H54 (cell line): ENCODE measurements at regions not wholly inside any gene's neighbourhood (a gene's known extent, or its start where the extent isn't known, plus 50 kb on each side); places are given as distances from the start of the nearest gene placed in this dataset.
"Not testable (repeated sequence)": the region's sequence is repeated elsewhere in the genome, so short reads cannot be mapped to it uniquely, and the experiment has no call there.

Experiments used
- DNase-seq: peaks from one replicate; pipeline ENCODE4 v3.0.0; 2011; ENCODE audit warnings: low spot score, mixed read lengths; ENCODE audit not compliant: insufficient read length
- FAIRE-seq: peaks from 3 replicates; lab custom pipeline; 2011; peaks lifted over from hg19 to GRCh38; lab: Jason Lieb, UNC
- POLR2A ChIP-seq: IDR thresholded peaks from 2 replicates; pipeline ENCODE4 v1.6.1; 2011; ENCODE audit warnings: low read depth, mild to moderate bottlenecking, low read length

GRCh38 chr12:78269620-78270019 is 438.9 kb downstream of the NAV3 start:
- no peak for DNase-seq
- FAIRE-seq, result no peak
- TF ChIP-seq POLR2A, result no peak

DNA sequence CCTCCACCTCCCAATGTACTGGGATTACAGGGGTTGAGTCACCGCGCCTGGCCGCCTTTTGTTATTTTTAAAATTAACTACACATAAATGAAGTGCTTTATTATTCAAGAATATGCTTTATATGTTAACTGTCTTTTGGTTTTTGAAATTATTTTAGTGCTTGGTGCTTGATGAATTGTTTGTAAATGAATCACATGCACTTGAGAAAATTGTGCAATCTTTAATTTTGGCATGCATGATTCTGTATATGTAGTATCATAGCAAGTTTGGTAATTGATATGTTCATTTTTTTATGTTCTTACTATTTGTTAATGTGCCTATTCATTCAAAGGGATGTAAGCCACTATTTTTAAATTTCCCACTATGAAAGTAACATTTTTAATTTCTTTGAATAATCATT is 440.9 kb downstream of the NAV3 start:
- DNase-seq, result no peak
- no peak for FAIRE-seq
- TF ChIP-seq POLR2A, result no peak

DNA sequence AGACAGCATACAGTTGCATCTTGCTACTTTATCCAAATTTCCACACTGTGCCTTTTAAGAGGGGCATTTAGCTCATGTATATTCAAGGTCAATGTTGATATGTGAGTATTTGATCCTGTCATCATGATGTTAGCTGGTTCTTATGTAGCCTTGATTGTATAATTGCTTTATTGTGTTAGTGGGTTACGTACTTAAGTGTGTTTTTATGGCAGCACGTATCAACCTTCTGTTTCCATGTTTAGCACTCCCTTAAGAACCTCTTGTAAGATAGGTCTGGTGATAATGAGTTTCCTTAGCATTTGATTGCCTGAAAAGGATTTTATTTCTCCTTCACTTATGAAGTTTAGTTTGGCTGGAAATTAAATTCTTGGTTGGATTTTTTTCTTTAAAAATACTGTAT is 445.2 kb downstream of the NAV3 start:
- DNase-seq (no peak), FAIRE-seq (no peak)
- no peak for TF ChIP-seq POLR2A

GRCh38 chr12:78278706-78279190 is 448.1 kb downstream of the NAV3 start:
- no peak for FAIRE-seq
- no peak for TF ChIP-seq POLR2A

DNA sequence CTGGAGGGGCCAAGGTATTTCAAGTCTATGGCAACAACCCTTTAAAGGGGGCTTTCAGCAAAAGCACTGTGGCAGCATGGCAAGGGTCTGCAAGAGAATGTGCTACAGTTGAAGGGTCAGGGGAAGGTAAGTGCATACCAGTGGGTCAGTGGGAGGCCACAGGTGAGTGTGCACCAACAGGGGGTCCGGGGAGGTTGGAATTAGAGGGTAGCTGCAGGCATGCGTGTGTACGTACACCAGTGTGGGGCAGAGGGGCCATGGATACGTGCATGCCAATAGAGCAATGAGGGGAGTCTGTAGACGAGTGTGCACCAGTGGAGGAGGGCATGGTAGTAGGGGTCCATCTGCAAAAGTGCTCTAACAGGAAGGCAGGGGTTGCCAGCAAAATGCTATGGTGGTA is 448.9 kb downstream of the NAV3 start:
- no peak for TF ChIP-seq POLR2A
- FAIRE-seq (no peak), DNase-seq (no peak)

More at GRCh38 chr12:78278706-78279190, 448.1 kb downstream of the NAV3 start:
- no peak for DNase-seq

GRCh38 chr12:78281102-78281501 is 450.4 kb downstream of the NAV3 start:
- DNase-seq, result not testable (repeated sequence)

DNA sequence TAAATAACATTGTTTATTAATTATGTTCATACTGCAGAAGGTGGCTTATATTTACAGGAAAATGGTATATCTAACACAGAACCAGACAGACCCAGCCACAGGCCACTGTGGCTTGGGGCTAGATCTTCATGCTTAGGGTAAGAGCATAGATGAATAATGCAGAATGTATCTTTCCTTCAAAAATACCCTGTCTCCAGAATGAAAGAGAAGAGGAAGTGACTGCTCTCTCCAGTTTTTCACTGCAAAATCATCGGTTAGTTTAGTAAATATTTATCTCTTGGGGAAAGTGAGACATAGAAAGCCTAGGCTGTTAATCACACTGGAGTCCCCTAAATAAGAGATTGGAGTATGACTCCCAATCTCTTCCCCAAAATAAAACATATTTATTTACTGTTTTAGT is 453.7 kb downstream of the NAV3 start:
- FAIRE-seq, result peak; percentile 6
- no peak for TF ChIP-seq POLR2A
- DNase-seq, result no peak

More at GRCh38 chr12:78281102-78281501, 450.4 kb downstream of the NAV3 start:
- FAIRE-seq, result peak; percentile 79

DNA sequence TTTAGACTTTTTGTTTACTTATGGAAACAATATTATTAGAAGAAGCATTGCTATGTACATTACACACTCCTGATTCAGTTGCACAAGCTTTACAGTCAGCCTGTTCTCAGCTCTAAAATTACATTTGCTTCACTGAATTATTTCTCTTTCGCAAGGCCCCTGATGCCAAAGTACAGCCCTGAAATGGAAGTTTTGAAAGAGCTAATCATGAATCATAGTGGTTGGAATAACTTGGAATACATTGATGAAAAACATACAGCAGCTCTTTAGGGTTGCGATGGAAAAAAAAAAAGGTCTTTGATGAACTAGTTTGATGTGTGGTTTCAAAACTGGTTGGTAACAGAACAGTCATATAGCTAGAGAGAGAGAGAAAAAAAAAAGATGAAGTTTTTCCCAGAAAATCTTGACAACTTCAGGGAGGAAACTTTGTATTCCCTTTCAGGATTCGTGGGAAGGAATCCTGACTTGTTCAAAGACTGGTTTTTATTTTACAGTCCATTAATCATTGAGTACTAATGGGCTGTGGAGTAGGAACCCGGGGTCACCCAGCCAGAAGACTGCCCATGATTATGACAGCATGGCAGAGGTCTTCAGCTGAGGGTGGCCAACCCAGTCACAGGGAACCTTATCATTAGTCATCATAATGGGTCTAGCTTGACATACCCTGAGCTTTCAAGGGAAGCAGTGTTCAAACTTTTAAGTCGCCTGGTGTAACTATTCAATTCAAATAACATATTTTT is 460.1 kb downstream of the NAV3 start:
- FAIRE-seq (peak; percentile 60), DNase-seq (no peak)
- no peak for TF ChIP-seq POLR2A

DNA sequence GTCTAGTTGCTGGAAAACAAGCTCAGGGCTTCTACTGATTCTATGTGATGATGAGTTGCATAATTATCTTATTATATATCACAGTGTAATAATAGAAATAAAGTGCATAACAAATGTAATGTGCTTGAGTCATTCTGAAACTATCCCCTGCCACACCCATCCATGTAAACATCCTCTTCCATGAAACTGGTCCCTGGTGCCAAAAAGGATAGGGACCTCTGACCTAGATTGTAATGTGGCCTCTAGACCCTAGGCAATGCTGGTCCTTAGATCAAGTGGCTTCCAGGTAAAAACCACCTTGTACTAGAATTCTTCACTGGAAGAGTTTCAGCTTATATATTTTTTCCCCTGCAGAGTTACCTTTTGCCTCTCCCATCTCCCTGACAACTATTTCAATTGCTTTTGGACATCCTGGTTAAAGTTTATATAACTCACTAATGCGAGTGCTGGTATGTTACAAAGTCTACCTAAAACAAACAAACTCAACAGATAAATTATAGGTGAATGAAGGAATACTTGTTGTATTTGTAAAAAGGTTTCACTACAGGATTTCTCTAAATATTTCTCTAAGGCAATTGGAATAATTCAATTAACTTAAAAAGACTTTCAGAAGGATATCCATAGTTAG is 462.5 kb downstream of the NAV3 start:
- no peak for DNase-seq
- TF ChIP-seq POLR2A, result no peak
- peak; percentile 67 for FAIRE-seq

DNA sequence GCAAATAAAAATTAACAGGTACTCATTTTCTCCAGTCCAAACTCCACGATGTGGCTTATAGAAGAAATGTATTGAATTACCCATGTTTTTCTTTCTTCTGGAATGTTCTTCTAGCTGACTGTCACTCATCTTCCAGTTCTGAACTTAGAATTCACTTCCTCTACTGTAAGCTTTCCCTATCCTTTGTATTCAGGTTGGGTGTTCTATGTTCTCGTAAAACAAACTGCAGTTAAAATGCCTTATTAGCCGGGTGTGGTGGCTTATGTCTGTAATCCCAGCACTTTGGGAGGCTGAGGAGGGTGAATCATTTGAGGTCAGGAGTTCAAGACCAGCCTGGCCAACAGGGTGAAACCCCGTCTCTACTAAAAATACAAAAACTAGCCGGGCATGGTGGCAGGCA is 470.6 kb downstream of the NAV3 start:
- not testable (repeated sequence) for FAIRE-seq, DNase-seq

DNA sequence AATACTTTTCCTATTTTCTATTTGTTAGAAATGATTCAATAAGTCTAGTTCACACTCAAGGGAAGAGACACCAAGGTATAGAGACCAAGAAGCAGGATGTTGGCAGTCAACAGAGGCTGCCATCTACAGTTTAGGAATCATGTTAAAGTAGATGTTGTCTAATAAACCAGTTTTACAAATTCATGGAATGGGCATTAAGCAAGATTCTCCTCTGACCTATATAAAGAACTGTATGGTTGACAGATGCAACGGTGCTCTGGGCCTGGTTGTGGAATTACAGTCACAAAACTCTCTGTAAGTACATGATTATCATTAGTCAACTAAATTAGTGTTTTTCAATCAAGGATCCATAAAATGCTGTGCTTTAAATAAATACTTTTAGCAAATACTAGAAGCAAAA is 475.1 kb downstream of the NAV3 start:
- FAIRE-seq, result peak; percentile 6
- TF ChIP-seq POLR2A, result no peak
- DNase-seq, result no peak

GRCh38 chr12:78306236-78306635 is 475.5 kb downstream of the NAV3 start:
- DNase-seq, result no peak
- FAIRE-seq, result no peak
- no peak for TF ChIP-seq POLR2A

DNA sequence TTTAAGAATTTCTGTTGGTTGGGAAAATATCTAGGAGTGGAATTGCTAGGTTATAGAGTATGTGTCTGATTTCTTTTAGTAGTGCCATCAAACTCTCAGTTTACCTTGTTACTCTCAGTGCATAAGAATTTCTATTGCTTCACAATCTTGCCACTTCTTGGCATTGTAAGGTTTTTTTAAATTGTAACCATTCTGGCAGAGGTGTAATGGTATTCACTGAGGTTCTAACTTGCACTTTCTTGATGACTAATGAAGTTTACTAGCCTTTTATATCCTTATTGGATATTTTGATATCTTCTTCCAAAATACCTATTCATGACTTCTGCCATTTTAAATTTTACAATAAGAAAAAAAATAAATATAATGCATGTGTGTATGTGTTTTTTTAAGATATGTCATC is 478.0 kb downstream of the NAV3 start:
- DNase-seq (no peak), FAIRE-seq (no peak)
- TF ChIP-seq POLR2A, result no peak

DNA sequence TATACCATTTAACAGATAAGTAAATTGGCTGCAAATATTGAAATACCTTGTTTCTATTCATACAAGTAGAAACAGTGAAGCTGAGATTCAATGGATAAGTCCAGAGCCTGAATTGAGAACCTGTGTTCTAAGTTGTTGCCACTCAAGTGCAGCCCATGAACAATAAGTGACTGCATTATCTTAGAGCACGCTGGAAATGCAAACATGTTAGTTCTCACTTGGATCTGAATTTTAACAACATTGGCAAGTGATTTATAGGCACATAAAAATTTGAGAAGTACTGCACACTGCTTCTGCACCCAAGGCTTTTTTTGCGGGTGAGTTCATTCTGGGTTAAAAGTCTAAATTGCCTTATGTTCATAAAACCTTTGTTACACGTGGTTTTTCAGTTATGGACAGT is 484.3 kb downstream of the NAV3 start:
- DNase-seq (no peak), FAIRE-seq (no peak)
- no peak for TF ChIP-seq POLR2A

- TF ChIP-seq POLR2A, result no peak
- no peak for FAIRE-seq
- no peak for DNase-seq
These were observed 485.4 kb downstream of the NAV3 start for GRCh38 chr12:78316136-78316535.
